Smooth muscle cell (in vitro differentiated cells): ENCODE measurements at regions not wholly inside any gene's neighbourhood (a gene's known extent, or its start where the extent isn't known, plus 50 kb on each side); places are given as distances from the start of the nearest gene placed in this dataset.

Source experiments
- DNase-seq: peaks from one replicate; lab custom pipeline; 2025; ENCODE audit not compliant: unreplicated experiment; lab: John Stamatoyannopoulos, UW
- H2AFZ ChIP-seq: fragments of 200-600 bp; sonication (generic); 2 replicates; pipeline ENCODE4 v1.6.0; 2016; ENCODE audit warnings: antibody characterized with exemption, low read depth, mild to moderate bottlenecking
- H3F3A ChIP-seq: fragments of 200-600 bp; sonication (generic); 2 replicates; pipeline ENCODE4 v1.6.0; 2017; ENCODE audit warnings: antibody characterized with exemption, low read depth
- H3K27ac ChIP-seq: fragments of 200-600 bp; sonication (generic); 2 replicates; pipeline ENCODE4 v1.5.1; 2016; ENCODE audit warnings: low read depth, mild to moderate bottlenecking
- H3K27me3 ChIP-seq: fragments of 200-600 bp; sonication (generic); 2 replicates; pipeline ENCODE4 v1.6.1; 2016; ENCODE audit warnings: low read depth, mild to moderate bottlenecking
- H3K36me3 ChIP-seq: fragments of 200-600 bp; sonication (generic); 2 replicates; pipeline ENCODE4 v1.5.1; 2016; ENCODE audit warnings: low read depth
- H3K4me1 ChIP-seq: fragments of 200-600 bp; sonication (generic); 2 replicates; pipeline ENCODE4 v1.5.1; 2016; ENCODE audit warnings: low read depth
- H3K4me2 ChIP-seq: fragments of 200-600 bp; sonication (generic); 2 replicates; pipeline ENCODE4 v1.6.0; 2016; ENCODE audit warnings: mild to moderate bottlenecking
- H3K4me3 ChIP-seq: fragments of 200-600 bp; sonication (generic); 2 replicates; pipeline ENCODE4 v1.5.1; 2016; ENCODE audit warnings: mild to moderate bottlenecking
- H3K79me2 ChIP-seq: fragments of 200-600 bp; sonication (generic); 2 replicates; pipeline ENCODE4 v1.6.0; 2016; ENCODE audit warnings: low read depth, mild to moderate bottlenecking
- H3K9ac ChIP-seq: fragments of 200-600 bp; sonication (generic); 2 replicates; pipeline ENCODE4 v1.6.0; 2016; ENCODE audit warnings: low read depth
- H3K9me3 ChIP-seq: fragments of 200-600 bp; sonication (generic); replicated peaks from 2 replicates; pipeline ENCODE4 v1.5.1; 2016; ENCODE audit warnings: low read depth
- H4K20me1 ChIP-seq: fragments of 200-600 bp; sonication (generic); 2 replicates; pipeline ENCODE4 v1.6.0; 2016; ENCODE audit warnings: low read depth
- WGBS: methylation state at CpG from one replicate; pipeline ENCODE4 v1.1.7; 2016; ENCODE audit warnings: low lambda C conversion rate; 5-methylcytosine and 5-hydroxymethylcytosine counted together
- TF ChIP-seq, protein P1 (sequence below): fragments of 200-600 bp; sonication (generic); IDR thresholded peaks from 2 replicates; pipeline ENCODE4 v1.5.1; 2017; ENCODE audit warnings: borderline replicate concordance, mild to moderate bottlenecking, antibody characterized with exemption; ENCODE audit not compliant: insufficient read depth, poor library complexity, severe bottlenecking

DNA sequence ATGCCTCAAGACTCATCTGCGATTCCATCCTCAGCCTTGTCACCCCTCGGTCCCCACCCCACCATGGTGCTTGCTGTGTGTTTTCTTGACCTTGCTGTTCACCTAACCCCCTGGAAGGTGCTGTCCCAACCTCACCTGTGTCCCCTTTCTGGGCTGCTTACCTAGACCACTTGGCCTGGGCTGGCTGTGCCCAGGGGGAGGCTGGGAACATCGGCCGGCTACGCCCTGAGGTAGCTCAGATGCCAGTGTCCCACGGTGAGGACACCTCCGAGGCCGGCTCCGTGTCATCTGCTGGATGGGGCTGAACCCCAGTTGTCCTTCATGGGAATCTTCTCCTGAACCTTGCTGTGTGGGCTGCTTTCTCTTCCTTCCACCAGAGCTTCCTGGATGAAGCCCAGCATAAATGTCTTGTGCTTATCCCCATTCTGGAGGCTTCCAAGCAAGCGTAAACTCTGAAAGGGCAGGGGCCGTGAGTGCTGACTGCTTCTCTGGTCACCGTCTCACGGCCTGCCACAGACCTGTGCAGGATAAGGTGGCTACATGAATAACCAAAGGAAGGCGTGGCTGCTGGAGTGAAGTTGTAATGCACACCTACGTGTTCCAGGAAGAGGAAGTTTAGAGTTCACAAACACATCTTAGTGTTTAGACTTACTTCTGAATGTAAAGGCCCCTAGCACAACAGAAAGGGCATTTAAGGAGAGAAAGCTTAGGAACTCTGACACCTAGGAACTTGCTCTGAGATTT, 724.3 kb downstream of the TBC1D22A start:
- no peaks in the 10 kb centered on the region for H3K36me3 ChIP-seq
- TF ChIP-seq, protein P1, sequence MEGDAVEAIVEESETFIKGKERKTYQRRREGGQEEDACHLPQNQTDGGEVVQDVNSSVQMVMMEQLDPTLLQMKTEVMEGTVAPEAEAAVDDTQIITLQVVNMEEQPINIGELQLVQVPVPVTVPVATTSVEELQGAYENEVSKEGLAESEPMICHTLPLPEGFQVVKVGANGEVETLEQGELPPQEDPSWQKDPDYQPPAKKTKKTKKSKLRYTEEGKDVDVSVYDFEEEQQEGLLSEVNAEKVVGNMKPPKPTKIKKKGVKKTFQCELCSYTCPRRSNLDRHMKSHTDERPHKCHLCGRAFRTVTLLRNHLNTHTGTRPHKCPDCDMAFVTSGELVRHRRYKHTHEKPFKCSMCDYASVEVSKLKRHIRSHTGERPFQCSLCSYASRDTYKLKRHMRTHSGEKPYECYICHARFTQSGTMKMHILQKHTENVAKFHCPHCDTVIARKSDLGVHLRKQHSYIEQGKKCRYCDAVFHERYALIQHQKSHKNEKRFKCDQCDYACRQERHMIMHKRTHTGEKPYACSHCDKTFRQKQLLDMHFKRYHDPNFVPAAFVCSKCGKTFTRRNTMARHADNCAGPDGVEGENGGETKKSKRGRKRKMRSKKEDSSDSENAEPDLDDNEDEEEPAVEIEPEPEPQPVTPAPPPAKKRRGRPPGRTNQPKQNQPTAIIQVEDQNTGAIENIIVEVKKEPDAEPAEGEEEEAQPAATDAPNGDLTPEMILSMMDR, result no peak

DNA sequence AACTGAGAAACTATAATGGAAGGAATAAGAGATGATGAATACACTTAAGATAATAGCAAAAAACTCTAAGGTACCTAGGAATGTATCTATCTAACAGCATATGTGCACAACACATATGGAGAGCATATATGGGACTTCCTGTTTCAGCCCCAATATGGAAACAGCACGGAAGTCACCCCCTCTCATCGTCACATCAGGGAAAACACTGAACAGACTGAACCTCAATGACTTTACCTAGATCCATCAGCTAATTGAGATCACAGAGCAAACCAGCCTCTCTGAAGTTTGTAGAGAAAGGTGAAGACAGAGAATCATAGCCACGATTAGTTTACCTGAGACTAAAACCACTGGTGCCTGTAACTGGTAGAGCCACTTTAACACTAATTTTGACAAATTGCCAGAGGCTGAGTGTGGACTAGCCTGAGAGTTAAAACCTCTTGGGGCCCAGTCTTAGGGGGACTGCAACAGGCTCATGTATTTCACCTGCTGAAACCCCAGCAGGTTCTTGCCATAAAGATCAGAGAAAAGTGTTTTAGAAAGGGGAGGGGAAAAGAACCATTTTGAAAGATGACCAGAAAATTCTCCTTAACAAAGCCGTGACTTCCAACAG, 722.6 kb downstream of the TBC1D22A start:
- Histone ChIP-seq H3K9ac (no peak overlapping the region), H3K79me2 (no peaks in the 10 kb centered on the region), H3K4me2 (no peak overlapping the region), H3K4me1 (no peaks in the 10 kb centered on the region), H3K4me3 (no peak overlapping the region), H3K36me3 (no peaks in the 10 kb centered on the region), H2AFZ (no peak overlapping the region), H4K20me1 (no peaks in the 10 kb centered on the region), H3K27me3 (no peaks in the 10 kb centered on the region), H3F3A (no peaks in the 10 kb centered on the region), H3K27ac (no peak overlapping the region), H3K9me3 (no peaks in the 10 kb centered on the region)
- no peak for DNase-seq
- TF ChIP-seq, protein P1, result no peak
- 54% methylated on average over 4 of the region's 4 CpGs for WGBS

More for the DNA sequence above, 724.3 kb downstream of the TBC1D22A start:
- H3K79me2 ChIP-seq, result no peaks in the 10 kb centered on the region
- H2AFZ ChIP-seq, result no peak overlapping the region
- DNase-seq, result no peak
- no peak overlapping the region for H3K27ac ChIP-seq
- no peak overlapping the region for H3K4me2 ChIP-seq
- no peak overlapping the region for H3K4me3 ChIP-seq
- H3K9ac ChIP-seq, result no peak overlapping the region
- H3K27me3 ChIP-seq, result no peaks in the 10 kb centered on the region
- H3K4me1 ChIP-seq, result no peaks in the 10 kb centered on the region
- H3F3A ChIP-seq, result no peaks in the 10 kb centered on the region
- 84% methylated on average over 15 of the region's 15 CpGs for WGBS
- H4K20me1 ChIP-seq, result no peaks in the 10 kb centered on the region
- no peaks in the 10 kb centered on the region for H3K9me3 ChIP-seq

DNA sequence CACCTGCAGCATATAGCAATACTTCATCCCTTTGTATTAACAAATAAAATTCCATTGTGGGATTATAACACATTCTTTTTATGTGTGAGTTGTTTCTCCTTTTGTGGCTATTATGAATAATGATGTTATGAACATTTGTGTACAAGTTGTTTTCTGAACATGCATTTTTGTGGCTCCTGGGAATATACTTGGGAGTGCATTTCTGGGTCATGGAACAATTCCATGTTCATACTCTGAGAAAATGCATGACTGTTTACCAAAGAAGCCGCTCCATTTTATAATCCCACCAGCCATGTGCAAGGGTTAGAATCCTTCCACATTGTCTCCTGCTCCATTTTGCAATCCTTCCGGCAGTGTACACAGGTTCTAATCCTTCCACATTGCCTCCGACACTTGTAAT, 713.8 kb downstream of the TBC1D22A start:
- Histone ChIP-seq H2AFZ (no peak overlapping the region), H3K4me1 (no peaks in the 10 kb centered on the region), H3K9me3 (peaks cover 3% of the 10 kb centered on the region), H3K27me3 (no peaks in the 10 kb centered on the region), H3K9ac (no peak overlapping the region), H4K20me1 (no peaks in the 10 kb centered on the region), H3K36me3 (no peaks in the 10 kb centered on the region), H3K4me3 (no peak overlapping the region), H3F3A (no peaks in the 10 kb centered on the region), H3K4me2 (no peak overlapping the region), H3K27ac (no peak overlapping the region), H3K79me2 (no peaks in the 10 kb centered on the region)
- DNase-seq, result no peak
- 78% methylated on average over 3 of the region's 3 CpGs for WGBS
- TF ChIP-seq, protein P1, result no peak
